Posterior vena cava (tissue), 2 donors: ENCODE measurements at regions not wholly inside any gene's neighbourhood (a gene's known extent, or its start where the extent isn't known, plus 50 kb on each side); places are given as distances from the start of the nearest gene placed in this dataset.
"Not testable (repeated sequence)": the region's sequence is repeated elsewhere in the genome, so short reads cannot be mapped to it uniquely, and the experiment has no call there.

Experiments used
- DNase-seq: peaks from one replicate; pipeline ENCODE4 v3.0.0-alpha.2; 2020; ENCODE audit warnings: low spot score
- intact Hi-C, 2 donors: fragments of 100-400 bp; cut with DNase I; formaldehyde crosslinking; loops; one replicate each; pipeline versions ENCODE4 v1.14.1 to v1.14.2; 2022 to 2023
- donor health status: DM: yes; HTN: yes; CAD: no.
- donor health status: DM: yes; HTN: yes; CAD: no.

DNA sequence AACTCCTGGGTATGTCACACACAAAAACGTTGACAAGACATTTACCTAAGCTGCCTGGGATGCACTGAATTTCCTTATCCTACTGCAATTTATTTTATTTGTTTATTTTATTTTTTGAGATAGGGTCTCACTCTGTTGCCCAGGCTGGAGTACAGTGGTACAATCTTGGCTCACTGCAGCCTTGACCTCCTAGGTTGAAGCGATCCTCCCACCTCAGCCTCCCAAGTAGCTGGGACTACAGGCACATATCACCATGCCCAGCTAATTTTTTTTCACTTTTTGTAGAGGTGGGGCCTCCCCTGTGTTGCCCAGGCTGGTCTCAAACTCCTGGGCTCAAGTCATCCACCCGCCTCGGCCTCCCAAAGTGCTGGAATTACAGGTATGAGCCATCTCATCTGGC is 147.5 kb upstream of the SOD1 start:
- intact Hi-C loops, DNase-seq: not testable (repeated sequence)

- DNase-seq, result no peak
- intact Hi-C loops, result no loop called here
Observed at GRCh38 chr21:31511258-31511657, 148.2 kb upstream of the SOD1 start.

DNA sequence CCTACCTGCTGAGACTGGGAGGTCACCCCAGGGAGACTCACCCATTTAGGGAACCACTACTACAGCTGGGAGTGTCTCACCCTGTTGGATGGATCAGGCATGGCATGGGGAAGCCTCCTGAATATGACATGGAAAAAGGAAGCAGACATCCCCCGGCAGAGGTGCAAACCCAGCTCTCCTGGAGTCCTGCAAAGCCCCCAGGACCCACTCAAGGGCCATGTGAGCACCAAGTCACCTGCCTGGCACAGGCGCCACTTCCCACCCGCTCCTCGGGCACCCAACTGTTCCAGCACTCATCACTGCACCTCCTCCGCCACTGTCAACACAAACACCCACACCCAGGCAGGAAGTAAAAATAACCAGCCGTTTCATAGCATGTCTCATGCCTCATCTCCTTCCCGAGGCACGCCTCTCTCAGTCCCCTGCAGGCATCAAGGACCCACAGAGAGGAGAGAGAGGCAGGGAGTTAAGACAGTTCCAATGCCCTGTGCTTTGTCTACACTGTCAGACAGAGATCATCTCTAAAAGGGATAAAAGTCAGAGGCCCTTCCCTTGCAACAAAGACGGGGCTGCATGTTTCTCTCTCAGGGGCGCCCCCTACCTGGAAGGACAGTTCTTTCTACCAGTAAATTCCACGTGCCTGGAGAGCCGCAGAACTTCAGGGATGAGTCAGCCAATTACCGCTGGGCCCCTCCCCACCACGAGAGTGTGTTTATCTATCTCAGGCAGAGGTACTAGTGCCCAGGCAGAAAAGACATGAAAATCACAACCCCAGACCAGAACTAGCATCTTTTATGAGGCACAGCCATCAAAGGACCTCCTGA is 150.1 kb upstream of the SOD1 start:
- intact Hi-C loops, result no loop called here
- DNase-seq, result no peak

DNA sequence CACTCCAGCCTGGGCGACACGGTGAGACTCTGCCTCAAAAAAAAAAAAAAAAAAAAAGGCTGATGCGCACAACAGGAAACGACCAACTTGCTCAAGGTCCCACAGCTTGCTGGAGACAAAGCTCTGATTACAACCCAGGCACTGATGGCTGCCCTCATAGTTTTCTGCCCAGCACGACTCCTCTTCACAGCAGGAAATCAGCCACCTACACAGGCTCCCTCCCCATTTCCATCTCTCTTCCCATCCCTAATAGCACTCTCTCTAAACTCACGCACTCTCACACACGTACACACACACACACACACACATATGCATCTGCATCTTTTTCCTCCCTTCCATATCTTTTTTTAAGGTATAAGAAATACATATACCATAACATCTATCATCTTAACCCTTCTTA is 153.5 kb upstream of the SOD1 start:
- DNase-seq, result no peak
- intact Hi-C loops, result no loop called here

DNA sequence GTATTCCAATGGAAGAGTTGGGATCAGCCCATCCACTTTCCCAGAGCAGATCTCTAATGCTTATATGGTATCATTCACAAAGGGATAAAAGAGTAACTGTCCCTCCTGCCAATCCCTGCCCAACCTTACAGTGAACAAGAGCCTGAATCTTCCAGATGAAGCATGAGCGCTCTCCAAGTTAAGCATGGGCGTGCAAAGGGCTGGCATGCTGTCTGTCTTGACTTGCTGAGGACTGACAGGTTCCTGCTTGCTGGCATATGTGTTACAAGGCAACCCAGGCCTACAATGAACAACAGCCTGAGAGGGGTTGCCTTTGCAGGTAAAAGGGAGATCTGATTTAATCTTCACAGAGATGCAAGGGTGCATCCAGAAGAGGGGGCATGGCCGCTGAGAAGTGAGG is 155.6 kb upstream of the SOD1 start:
- DNase-seq, result no peak
- intact Hi-C loops, result no loop called here

- intact Hi-C loops, result no loop called here
- no peak for DNase-seq
Observed at GRCh38 chr21:31503467-31503866, 156.0 kb upstream of the SOD1 start.

- no peak for DNase-seq
Observed at GRCh38 chr21:31502537-31503143, 156.9 kb upstream of the SOD1 start.

GRCh38 chr21:31501926-31502325 is 157.6 kb upstream of the SOD1 start:
- no peak for DNase-seq
- intact Hi-C loops, result no loop called here

More at GRCh38 chr21:31502537-31503143, 156.9 kb upstream of the SOD1 start:
- intact Hi-C loops, result no loop called here

DNA sequence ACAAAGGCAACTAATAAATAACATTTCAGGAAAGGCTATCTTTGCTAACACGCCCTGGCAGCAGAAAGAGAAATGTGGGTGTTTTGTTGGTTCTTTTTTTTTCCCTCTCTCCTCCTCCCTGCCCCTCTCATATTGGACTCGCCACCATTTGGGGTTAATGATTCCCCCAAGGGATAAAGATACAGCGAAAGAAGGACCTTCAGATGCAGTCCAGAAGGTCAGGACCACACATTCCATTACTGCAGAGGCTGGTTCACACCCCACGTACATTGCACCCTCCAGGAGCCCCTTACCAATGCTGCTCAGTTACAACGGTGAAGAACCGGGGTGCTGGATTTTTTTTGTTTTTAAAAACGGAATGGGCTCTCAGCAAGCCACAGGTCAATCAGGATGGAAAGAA is 156.9 kb upstream of the TIAM1 start:
- intact Hi-C loops, result no loop called here
- DNase-seq, result no peak

- no peak for DNase-seq
- intact Hi-C loops, result no loop called here
Observed at GRCh38 chr21:31500071-31500470, 156.0 kb upstream of the TIAM1 start.

- intact Hi-C loops, result no loop called here
- DNase-seq, result no peak
Observed at GRCh38 chr21:31498985-31499384, 154.9 kb upstream of the TIAM1 start.

GRCh38 chr21:31497914-31498313 is 153.9 kb upstream of the TIAM1 start:
- DNase-seq, result no peak
- intact Hi-C loops, result no loop called here

DNA sequence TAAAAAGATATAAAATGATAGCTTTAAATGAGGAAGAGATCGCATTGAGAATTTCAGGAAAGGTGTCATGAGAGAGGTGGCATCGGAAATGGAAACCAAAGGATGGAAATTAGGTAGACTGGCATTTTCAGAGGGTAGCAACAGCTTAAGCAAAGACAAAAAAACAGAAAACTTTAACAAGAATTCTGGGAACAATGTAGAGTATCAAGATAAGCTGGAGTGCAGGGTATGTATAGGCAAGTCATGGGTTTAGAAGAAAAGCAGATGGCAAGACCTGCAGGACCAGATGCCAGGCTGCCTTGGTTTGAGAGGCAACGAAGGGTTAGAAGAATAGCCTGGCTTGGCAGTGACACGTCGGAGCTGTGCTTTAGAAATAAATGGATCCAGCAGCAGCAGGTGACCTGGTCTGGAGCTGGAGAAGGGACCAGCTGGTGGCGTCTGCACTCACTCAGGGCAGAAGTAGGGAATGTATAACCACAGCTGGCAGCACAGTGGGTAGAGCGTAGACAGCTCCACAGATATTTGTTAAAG is 149.4 kb upstream of the TIAM1 start:
- intact Hi-C loops, result no loop called here
- DNase-seq, result peak; percentile 30

GRCh38 chr21:31491617-31492016 is 147.6 kb upstream of the TIAM1 start:
- DNase-seq, result no peak
- intact Hi-C loops, result no loop called here

DNA sequence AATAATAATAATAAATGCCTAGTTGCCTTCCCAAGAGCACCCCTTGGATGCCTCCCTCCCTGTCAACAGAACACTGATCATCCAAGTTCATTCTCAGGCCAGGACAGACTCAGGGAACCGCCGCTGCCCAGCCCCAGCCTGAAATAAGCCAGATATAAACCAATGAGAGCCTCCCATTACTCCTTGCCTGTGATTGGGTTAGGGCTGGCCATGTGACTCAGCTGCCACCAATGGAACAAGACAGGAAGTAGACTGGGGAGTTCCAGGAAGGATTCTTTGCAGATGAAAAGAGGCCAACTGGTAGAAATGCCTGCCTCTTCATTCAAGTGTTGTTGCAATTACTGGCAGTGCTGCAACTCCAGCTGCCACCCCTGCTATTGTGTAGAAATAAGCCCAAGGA is 146.4 kb upstream of the TIAM1 start:
- intact Hi-C loops, result no loop called here
- peak; percentile 49 for DNase-seq

DNA sequence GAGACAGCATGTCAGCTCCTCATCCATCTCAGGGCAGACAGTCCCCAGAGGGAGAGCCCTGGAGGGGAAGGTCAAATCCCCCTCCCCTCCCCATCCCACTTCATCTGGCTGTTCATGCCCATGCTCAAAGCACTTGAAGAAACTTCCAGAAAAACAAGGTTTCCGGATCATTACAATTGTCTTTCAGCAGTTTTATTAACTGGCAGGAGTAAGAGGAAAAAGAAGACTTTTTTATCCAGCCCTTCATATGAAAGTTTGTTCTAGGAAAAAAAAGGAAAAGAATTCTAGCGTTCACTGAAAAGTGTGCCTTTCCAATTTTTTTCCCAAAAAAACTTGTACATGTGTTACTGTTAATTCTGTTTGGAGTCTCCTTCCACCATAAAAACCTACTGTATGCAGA is 145.7 kb upstream of the TIAM1 start:
- intact Hi-C loops, result no loop called here
- peak; percentile 8 for DNase-seq

GRCh38 chr21:31489014-31489413 is 145.0 kb upstream of the TIAM1 start:
- DNase-seq, result peak; percentile 32
- intact Hi-C loops, result no loop called here

- DNase-seq, result peak; percentile 20
- intact Hi-C loops, result no loop called here
Observed at GRCh38 chr21:31484219-31484618, 140.2 kb upstream of the TIAM1 start.

DNA sequence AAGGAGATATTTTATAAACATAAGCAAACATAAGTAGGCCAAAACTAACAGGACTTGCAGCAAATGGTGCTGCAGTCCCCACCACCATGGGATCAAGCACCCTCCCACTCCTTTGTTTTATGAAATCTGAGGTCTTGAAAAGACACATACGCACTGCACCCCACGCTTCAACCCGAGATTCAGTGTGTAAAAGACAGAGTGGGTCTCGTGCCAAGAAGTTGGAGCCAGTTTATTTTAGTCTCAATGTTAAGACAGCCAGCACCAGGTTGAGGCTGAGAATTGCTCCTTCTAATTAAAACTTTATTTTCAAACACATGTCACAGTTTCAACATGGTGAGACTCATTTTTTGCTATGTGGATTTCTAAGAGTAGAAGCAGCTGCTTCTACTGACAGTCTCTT is 139.1 kb upstream of the TIAM1 start:
- no peak for DNase-seq
- intact Hi-C loops, result no loop called here

- peak; percentile 2 for DNase-seq
- intact Hi-C loops, result no loop called here
Observed at GRCh38 chr21:31482460-31482859, 138.4 kb upstream of the TIAM1 start.

DNA sequence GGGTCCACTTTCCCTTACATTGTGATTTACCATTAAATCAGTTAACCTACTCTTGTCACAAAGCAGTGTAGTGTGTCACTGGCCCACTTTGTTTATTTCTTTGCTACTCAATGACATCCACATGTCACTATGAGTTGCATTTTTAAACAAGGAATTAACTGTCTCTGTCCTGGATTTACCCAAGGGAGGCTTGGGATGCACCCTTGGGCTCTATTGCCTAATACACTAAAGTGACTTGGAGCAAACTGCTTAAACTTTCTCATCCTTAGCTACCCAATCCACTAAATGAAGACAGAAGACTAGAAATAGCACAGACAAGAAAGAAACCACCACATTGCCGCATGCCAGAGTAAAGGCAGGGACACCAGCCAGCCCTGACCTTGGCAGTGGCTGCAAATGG is 136.2 kb upstream of the TIAM1 start:
- intact Hi-C loops, result no loop called here

More for the DNA sequence above, 136.2 kb upstream of the TIAM1 start:
- peak; percentile 8 for DNase-seq
